ENCODE measurements at regions not wholly inside any gene's neighbourhood (a gene's known extent, or its start where the extent isn't known, plus 50 kb on each side); places are given as distances from the start of the nearest gene placed in this dataset.

DNA sequence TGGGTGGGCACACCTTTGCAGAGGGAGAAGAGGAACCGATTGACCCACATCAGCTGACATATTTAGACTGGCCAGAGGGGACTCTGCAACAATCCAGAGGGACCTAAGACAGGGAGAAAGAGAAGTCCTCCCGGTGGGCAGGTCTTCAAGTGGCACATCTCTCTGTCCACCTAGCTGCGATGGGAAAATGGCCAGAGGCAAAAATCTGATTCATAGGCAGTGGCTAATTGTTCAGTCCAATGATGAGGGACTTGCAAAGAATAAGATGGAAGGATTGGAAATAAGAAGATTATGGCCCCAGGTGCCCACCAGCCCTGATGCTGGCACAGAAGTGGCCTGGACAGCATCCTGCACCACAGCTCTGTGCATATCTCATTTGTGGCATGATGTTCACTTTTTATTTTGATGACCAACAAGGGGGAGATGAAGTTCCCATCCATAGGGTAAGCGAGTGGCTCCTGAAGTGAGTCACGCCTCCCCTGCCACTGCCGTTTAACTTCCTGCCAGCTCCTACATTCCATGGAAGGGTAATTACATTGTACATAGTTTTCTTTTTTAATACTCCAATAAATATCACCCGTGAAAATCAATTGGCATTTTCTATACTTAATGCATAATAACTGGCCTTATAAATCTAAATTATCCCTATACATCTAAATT, 659.6 kb downstream of the MATN1 start:
- no peaks in the 10 kb centered on the region for H3K4me1 ChIP-seq (ENCODE audit: low read depth, poor library complexity, severe bottlenecking)
- no peak overlapping the region for H3K4me2 ChIP-seq
- no peak overlapping the region for H3K27ac ChIP-seq
- no peaks in the 10 kb centered on the region for H4K20me1 ChIP-seq (ENCODE audit: insufficient read depth)
- TF ChIP-seq, protein P1, sequence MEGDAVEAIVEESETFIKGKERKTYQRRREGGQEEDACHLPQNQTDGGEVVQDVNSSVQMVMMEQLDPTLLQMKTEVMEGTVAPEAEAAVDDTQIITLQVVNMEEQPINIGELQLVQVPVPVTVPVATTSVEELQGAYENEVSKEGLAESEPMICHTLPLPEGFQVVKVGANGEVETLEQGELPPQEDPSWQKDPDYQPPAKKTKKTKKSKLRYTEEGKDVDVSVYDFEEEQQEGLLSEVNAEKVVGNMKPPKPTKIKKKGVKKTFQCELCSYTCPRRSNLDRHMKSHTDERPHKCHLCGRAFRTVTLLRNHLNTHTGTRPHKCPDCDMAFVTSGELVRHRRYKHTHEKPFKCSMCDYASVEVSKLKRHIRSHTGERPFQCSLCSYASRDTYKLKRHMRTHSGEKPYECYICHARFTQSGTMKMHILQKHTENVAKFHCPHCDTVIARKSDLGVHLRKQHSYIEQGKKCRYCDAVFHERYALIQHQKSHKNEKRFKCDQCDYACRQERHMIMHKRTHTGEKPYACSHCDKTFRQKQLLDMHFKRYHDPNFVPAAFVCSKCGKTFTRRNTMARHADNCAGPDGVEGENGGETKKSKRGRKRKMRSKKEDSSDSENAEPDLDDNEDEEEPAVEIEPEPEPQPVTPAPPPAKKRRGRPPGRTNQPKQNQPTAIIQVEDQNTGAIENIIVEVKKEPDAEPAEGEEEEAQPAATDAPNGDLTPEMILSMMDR (conservative IDR thresholded peaks at IDR 0.05; ENCODE audit: low read depth, low read length): no peak
- no peaks in the 10 kb centered on the region for H3K36me3 ChIP-seq (ENCODE audit: insufficient read depth)
- H3K9ac ChIP-seq: no peak overlapping the region
- no peak overlapping the region for H2AFZ ChIP-seq (ENCODE audit: low read depth)
- no peaks in the 10 kb centered on the region for H3K79me2 ChIP-seq (ENCODE audit: insufficient read depth, low read depth)
- peaks cover 4% of the 10 kb centered on the region; the same call in 1 of the 2 replicates for H3K27me3 ChIP-seq (ENCODE audit: insufficient read depth, low read depth)
- no peak overlapping the region for H3K4me3 ChIP-seq (IDR thresholded peaks at IDR 0.05; ENCODE audit: insufficient read depth, low read depth, low read length)

DNA sequence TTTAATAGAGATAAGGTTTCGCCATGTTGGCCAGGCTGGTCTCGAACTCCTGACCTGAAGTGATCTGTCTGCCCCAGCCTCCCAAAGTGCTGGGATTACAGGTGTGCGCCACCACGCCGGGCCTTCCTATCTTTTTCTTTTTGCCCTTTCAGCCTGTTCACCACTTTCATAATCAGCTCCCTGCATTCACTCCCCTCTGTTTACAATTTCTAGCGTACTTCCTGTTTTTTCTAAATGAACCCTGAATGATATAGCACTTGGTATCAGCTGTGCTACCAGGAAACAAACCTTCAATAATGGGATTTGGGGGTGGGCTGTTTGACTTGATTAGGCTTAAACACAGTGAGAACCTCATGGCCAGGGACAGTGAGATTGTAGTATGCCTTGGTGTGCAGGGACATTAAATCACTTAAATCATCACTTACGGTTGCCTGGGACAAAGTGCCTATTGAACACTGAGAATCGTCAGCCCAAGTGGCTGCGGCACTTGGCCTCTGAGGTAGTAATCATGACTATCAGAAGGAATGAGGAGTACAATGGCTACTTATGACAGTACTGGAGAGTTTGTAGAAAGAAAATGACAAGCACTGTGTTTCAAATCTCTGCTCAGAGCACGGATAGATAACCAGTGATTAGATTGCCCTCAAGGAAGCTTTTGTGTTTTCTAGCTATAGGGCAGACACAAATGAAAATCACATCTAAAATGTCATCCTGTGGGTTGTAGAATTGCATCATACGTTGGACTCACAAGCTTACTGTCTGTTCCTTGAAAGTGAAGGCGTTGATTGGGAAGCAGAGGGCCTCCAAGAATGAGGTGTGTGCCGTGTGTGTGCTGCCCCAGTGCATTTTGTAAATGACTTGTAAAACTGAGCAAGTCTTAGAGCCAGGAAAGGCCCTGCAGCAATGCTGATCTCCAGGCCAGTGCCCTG, 661.8 kb downstream of the MATN1 start:
- H3K36me3 ChIP-seq (ENCODE audit: insufficient read depth): no peaks in the 10 kb centered on the region
- H4K20me1 ChIP-seq (ENCODE audit: insufficient read depth): no peaks in the 10 kb centered on the region
- peaks cover 4% of the 10 kb centered on the region; the same call in 1 of the 2 replicates for H3K27me3 ChIP-seq (ENCODE audit: insufficient read depth, low read depth)
- H3K4me2 ChIP-seq: no peak overlapping the region
- no peak overlapping the region for H2AFZ ChIP-seq (ENCODE audit: low read depth)
- H3K4me1 ChIP-seq (ENCODE audit: low read depth, poor library complexity, severe bottlenecking): no peaks in the 10 kb centered on the region
- TF ChIP-seq, protein P1 (conservative IDR thresholded peaks at IDR 0.05; ENCODE audit: low read depth, low read length): no peak
- H3K9ac ChIP-seq: no peak overlapping the region
- H3K27ac ChIP-seq: no peak overlapping the region
- no peaks in the 10 kb centered on the region for H3K79me2 ChIP-seq (ENCODE audit: insufficient read depth, low read depth)
- no peak overlapping the region for H3K4me3 ChIP-seq (IDR thresholded peaks at IDR 0.05; ENCODE audit: insufficient read depth, low read depth, low read length)

DNA sequence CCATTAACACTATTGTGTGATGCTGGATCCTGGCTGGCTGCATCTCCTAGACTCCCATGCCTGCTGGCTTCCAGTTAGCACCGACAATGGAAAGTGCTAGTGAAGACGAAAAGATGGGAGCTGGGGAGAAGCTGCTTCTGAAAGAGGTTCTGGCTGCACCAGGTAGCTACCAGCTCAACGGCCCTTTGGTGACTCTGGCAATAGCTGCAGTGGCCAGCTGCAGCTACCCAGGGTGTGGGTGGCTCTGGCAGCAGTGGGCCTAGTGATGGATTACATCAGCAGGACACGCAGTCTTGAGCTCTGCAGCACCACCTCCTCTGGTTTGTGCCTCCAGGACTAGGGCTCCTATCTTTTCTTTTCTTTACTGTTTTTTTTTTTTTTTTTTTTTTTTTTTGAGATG, 662.6 kb downstream of the MATN1 start:
- Histone ChIP-seq H2AFZ (ENCODE audit: low read depth) (no peak overlapping the region), H3K4me1 (ENCODE audit: low read depth, poor library complexity, severe bottlenecking) (no peaks in the 10 kb centered on the region), H3K4me2 (no peak overlapping the region), H3K9ac (no peak overlapping the region), H3K27ac (no peak overlapping the region), H4K20me1 (ENCODE audit: insufficient read depth) (no peaks in the 10 kb centered on the region), H3K36me3 (ENCODE audit: insufficient read depth) (no peaks in the 10 kb centered on the region), H3K27me3 (ENCODE audit: insufficient read depth, low read depth) (peaks cover 4% of the 10 kb centered on the region; the same call in 1 of the 2 replicates), H3K4me3 (IDR thresholded peaks at IDR 0.05; ENCODE audit: insufficient read depth, low read depth, low read length) (no peak overlapping the region), H3K79me2 (ENCODE audit: insufficient read depth, low read depth) (no peaks in the 10 kb centered on the region)
- TF ChIP-seq, protein P1 (conservative IDR thresholded peaks at IDR 0.05; ENCODE audit: low read depth, low read length): no peak

DNA sequence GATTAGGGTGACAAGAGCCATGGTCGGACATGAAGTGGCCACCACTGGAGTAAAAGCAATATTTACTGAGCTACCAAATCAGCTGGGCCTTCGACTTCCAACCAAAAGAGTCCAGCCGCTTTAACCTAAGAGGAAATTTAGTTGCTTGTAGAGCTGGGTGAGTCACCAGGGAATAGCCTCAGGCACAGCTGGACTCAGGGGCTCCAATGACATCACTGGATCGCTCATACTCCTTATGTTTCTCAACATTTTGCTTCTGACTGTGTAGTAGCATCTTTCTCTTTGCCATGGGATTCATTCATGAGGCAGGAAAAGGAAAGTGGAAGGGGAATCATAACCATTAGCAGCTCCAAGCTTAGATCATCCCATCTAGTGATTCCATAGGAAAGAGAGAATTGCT, 664.4 kb downstream of the MATN1 start:
- Histone ChIP-seq H2AFZ (ENCODE audit: low read depth) (no peak overlapping the region), H3K27ac (no peak overlapping the region), H3K36me3 (ENCODE audit: insufficient read depth) (no peaks in the 10 kb centered on the region), H3K4me1 (ENCODE audit: low read depth, poor library complexity, severe bottlenecking) (no peaks in the 10 kb centered on the region), H3K4me2 (no peak overlapping the region), H3K27me3 (ENCODE audit: insufficient read depth, low read depth) (peaks cover 4% of the 10 kb centered on the region; the same call in 1 of the 2 replicates), H3K79me2 (ENCODE audit: insufficient read depth, low read depth) (no peaks in the 10 kb centered on the region), H3K9ac (no peak overlapping the region), H3K4me3 (IDR thresholded peaks at IDR 0.05; ENCODE audit: insufficient read depth, low read depth, low read length) (no peak overlapping the region), H4K20me1 (ENCODE audit: insufficient read depth) (no peaks in the 10 kb centered on the region)
- TF ChIP-seq, protein P1 (conservative IDR thresholded peaks at IDR 0.05; ENCODE audit: low read depth, low read length): no peak

All from KMS-11 (cell line).